Endodermal cell (in vitro differentiated cells): ENCODE measurements at regions not wholly inside any gene's neighbourhood (a gene's known extent, or its start where the extent isn't known, plus 50 kb on each side); places are given as distances from the start of the nearest gene placed in this dataset.
A peak's percentile ranks its signal among the peaks of the same experiment; 100 is the strongest.

ENCODE experiments used
- DNase-seq: peaks from one replicate; pipeline ENCODE4 v3.0.0-alpha.2; 2017
- H3K27ac ChIP-seq: 2 replicates; pipeline ENCODE4 v1.5.1; 2013; ENCODE audit warnings: mild to moderate bottlenecking, low read depth, low read length, moderate library complexity
- H3K27me3 ChIP-seq: 2 replicates; pipeline ENCODE4 v1.6.1; 2013; ENCODE audit warnings: mild to moderate bottlenecking, low read length, moderate library complexity; ENCODE audit not compliant: insufficient read depth, control insufficient read depth, poor library complexity, severe bottlenecking
- H3K36me3 ChIP-seq: 2 replicates; pipeline ENCODE4 v1.7.0; 2013; ENCODE audit warnings: mild to moderate bottlenecking, low read length, moderate library complexity; ENCODE audit not compliant: control insufficient read depth, insufficient read depth
- H3K4me1 ChIP-seq: one replicate; pipeline ENCODE4 v1.7.0; 2013; ENCODE audit warnings: low read length; ENCODE audit not compliant: control insufficient read depth, insufficient read depth
- H3K4me3 ChIP-seq: 2 replicates; pipeline ENCODE4 v1.5.1; 2013; ENCODE audit warnings: mild to moderate bottlenecking, low read length, moderate library complexity
- H3K9ac ChIP-seq: 2 replicates; pipeline ENCODE4 v1.6.1; 2013; ENCODE audit warnings: mild to moderate bottlenecking, low read length, moderate library complexity; ENCODE audit not compliant: poor library complexity, severe bottlenecking; ENCODE audit errors: extremely low read depth
- H3K9me3 ChIP-seq: 2 replicates; pipeline ENCODE4 v1.6.1; 2013; ENCODE audit warnings: mild to moderate bottlenecking, low read length, moderate library complexity; ENCODE audit not compliant: control insufficient read depth
- H3K27ac Mint-ChIP-seq: 2 replicates; pipeline ENCODE4 v1.8.0; 2020; ENCODE audit warnings: mixed read lengths
- H3K27me3 Mint-ChIP-seq: 2 replicates; pipeline ENCODE4 v1.8.0; 2021; ENCODE audit warnings: mild to moderate bottlenecking, mixed read lengths; ENCODE audit not compliant: insufficient read depth
- H3K36me3 Mint-ChIP-seq: 2 replicates; pipeline ENCODE4 v1.8.0; 2020; ENCODE audit warnings: low read depth, mixed read lengths
- H3K4me1 Mint-ChIP-seq: 2 replicates; pipeline ENCODE4 v1.8.0; 2020; ENCODE audit warnings: mixed read lengths
- H3K4me3 Mint-ChIP-seq: 2 replicates; pipeline ENCODE4 v1.8.0; 2020; ENCODE audit warnings: mild to moderate bottlenecking, moderate library complexity, mixed read lengths
- H3K9me3 Mint-ChIP-seq: 2 replicates; pipeline ENCODE4 v1.8.0; 2020; ENCODE audit warnings: mild to moderate bottlenecking, mixed read lengths
- WGBS, 2 experiments: methylation state at CpG; one replicate each; pipeline versions ENCODE4 v1.1.5 to v1.1.7; 2013; ENCODE audit warnings: missing lambda C conversion rate in 2 of 2, mixed read lengths in 1 of 2; ENCODE audit not compliant: insufficient coverage in 1 of 2, insufficient read length in 1 of 2; 5-methylcytosine and 5-hydroxymethylcytosine counted together
- TF ChIP-seq, protein P1 (sequence below): fragments of 200-600 bp; sonication (generic); conservative IDR thresholded peaks from 2 replicates; pipeline ENCODE4 v1.5.0; 2021; ENCODE audit warnings: antibody characterized with exemption, mild to moderate bottlenecking

DNA sequence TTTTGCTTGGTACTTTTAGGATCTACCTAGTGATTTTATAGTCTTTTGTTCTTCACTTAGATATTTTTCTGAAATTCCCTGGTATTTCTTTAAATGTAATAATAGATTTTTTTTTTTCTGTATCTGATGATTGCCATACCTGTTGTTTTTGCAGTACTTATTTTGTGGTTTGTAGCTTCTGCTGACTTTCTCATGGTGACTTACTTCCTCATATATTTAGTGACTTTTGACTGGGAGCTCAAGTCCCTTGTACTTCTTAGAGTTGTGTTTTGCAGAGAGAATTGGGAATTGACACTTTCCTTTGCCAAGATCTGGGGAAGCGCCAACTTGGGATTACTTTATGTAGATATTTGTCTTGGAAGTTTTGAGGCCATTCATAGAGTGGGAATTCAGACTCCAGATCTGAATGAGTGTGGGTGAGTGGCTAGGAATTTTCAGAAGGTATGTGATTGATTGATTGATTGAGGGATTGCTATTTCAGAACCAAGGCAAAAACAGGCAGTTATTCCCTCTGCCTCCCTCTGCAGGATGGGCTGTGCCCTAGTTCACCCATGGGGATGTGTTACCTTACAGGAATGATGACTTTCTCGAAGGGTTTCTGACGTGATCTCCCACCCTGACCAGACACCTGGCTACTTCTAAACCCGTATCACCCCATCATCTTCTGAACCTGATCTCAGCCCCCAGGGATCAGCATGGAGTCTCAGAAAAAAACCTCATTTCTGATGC is 219.5 kb downstream of the URB2 start:
- Histone ChIP-seq H3K27ac (no peak overlapping the region), H3K9me3 (no peaks in the 10 kb centered on the region), H3K4me3 (no peak overlapping the region), H3K36me3 (no peaks in the 10 kb centered on the region), H3K9ac (no peak overlapping the region), H3K4me1 (no peaks in the 10 kb centered on the region), H3K27me3 (peaks cover 42% of the 10 kb centered on the region)
- Mint-ChIP-seq H3K27ac (no peak overlapping the region), H3K9me3 (no peaks in the 10 kb centered on the region), H3K4me3 (no peak overlapping the region), H3K4me1 (no peaks in the 10 kb centered on the region), H3K36me3 (no peaks in the 10 kb centered on the region), H3K27me3 (peaks cover 25% of the 10 kb centered on the region)
- TF ChIP-seq, protein P1, sequence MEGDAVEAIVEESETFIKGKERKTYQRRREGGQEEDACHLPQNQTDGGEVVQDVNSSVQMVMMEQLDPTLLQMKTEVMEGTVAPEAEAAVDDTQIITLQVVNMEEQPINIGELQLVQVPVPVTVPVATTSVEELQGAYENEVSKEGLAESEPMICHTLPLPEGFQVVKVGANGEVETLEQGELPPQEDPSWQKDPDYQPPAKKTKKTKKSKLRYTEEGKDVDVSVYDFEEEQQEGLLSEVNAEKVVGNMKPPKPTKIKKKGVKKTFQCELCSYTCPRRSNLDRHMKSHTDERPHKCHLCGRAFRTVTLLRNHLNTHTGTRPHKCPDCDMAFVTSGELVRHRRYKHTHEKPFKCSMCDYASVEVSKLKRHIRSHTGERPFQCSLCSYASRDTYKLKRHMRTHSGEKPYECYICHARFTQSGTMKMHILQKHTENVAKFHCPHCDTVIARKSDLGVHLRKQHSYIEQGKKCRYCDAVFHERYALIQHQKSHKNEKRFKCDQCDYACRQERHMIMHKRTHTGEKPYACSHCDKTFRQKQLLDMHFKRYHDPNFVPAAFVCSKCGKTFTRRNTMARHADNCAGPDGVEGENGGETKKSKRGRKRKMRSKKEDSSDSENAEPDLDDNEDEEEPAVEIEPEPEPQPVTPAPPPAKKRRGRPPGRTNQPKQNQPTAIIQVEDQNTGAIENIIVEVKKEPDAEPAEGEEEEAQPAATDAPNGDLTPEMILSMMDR, result peak; percentile 59
- no peak for DNase-seq
- 82 to 88% methylated on average over 4 of the region's 4 CpGs for WGBS, 2 experiments

DNA sequence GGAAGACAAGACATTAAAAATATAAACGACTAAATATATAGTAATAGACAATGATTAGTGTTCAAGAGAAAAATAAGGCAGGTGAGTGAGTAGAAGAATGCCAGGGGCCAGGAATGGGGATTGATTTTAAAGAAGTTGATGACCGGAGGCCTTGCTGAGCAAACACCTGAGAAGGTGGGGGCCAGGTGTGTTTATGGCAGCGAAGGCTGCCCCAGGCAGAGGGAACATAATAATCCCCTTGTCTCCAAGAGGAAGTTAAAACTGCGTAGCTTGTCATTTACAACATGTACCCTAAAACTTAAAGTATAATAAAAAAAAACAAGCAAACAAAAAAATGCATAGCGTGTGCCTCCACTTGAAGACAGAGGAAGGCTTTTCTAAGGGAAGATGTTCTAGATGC is 220.3 kb downstream of the URB2 start:
- TF ChIP-seq, protein P1, result no peak
- DNase-seq, result no peak

DNA sequence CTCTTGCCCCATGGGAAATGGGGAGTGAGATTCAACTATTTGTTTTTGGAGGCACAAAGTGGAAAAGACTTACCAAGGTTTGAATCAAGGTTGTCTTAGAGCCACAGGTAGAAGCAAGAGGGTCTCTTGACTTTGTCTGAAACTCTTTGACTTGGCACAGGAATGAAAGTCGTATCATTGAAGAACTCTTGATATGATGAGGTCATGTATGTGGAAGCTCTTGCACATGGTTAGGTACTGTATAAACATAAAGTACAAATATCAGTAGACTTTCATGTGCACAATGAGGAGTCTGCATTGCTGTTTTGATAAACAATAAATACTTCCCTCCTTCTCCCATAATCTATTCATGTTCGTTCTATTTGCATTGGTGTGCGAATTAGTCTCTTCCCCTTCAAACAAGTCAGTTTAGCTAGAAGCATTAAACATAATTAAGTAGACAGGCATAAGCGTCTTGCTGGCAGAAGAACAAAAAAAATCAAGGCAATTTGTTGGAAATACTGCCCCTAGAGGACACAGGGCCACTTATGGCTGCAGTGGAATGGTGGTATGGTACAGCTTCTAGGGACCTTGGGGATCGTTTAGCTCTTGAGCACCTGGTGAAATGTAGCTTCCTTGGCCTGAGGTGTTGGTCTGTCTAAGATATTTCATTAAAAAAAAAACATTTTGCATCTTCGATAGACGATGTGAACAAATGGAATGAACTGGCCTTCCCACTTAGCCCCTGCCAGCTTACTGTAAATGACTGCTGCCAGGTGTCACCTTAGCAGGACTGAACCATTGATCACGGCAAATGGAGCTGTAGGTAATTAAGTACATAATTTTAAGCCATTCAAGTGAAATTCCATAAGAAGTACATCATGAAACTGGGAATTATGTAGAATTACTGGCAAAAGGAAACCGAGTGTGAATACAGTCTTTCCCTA is 218.0 kb upstream of the GALNT2 start:
- Histone ChIP-seq H3K9me3 (no peaks in the 10 kb centered on the region), H3K4me1 (no peaks in the 10 kb centered on the region), H3K27ac (no peak overlapping the region), H3K4me3 (no peak overlapping the region), H3K9ac (no peak overlapping the region), H3K36me3 (no peaks in the 10 kb centered on the region), H3K27me3 (peaks cover 25% of the 10 kb centered on the region)
- TF ChIP-seq, protein P1, result peak; percentile 86
- Mint-ChIP-seq H3K36me3 (no peaks in the 10 kb centered on the region), H3K27ac (no peak overlapping the region), H3K9me3 (no peaks in the 10 kb centered on the region), H3K27me3 (peaks cover 17% of the 10 kb centered on the region), H3K4me3 (no peak overlapping the region), H3K4me1 (no peaks in the 10 kb centered on the region)
- WGBS, 2 experiments, result 78 to 83% methylated on average over 7 to 9 of the region's 9 CpGs
- DNase-seq, result peak; percentile 70

More for the DNA sequence above, 220.3 kb downstream of the URB2 start:
- H3K27ac ChIP-seq, result no peak overlapping the region
- no peaks in the 10 kb centered on the region for H3K9me3 ChIP-seq
- H3K36me3 ChIP-seq, result no peaks in the 10 kb centered on the region
- H3K36me3 Mint-ChIP-seq, result no peaks in the 10 kb centered on the region
- peaks cover 22% of the 10 kb centered on the region for H3K27me3 Mint-ChIP-seq
- H3K9me3 Mint-ChIP-seq, result no peaks in the 10 kb centered on the region
- H3K27ac Mint-ChIP-seq, result no peak overlapping the region
- 94 to 100% methylated on average over 2 to 5 of the region's 5 CpGs for WGBS, 2 experiments
- H3K4me1 Mint-ChIP-seq, result no peaks in the 10 kb centered on the region
- H3K4me1 ChIP-seq, result no peaks in the 10 kb centered on the region
- H3K4me3 Mint-ChIP-seq, result no peak overlapping the region
- H3K27me3 ChIP-seq, result peaks cover 39% of the 10 kb centered on the region
- H3K9ac ChIP-seq, result no peak overlapping the region
- H3K4me3 ChIP-seq, result no peak overlapping the region
